H9 (cell line): ENCODE measurements at regions not wholly inside any gene's neighbourhood (a gene's known extent, or its start where the extent isn't known, plus 50 kb on each side); places are given as distances from the start of the nearest gene placed in this dataset.

Experiments used
- DNase-seq: peaks from one replicate; pipeline ENCODE4 v3.0.0-alpha.2; 2017
- H2AFZ ChIP-seq: one replicate; pipeline ENCODE4 v1.6.1; 2013; ENCODE audit warnings: mild to moderate bottlenecking, low read length, control low read depth, moderate library complexity
- H2AK5ac ChIP-seq: 2 replicates; pipeline ENCODE4 v1.6.1; 2013; ENCODE audit warnings: low read length, control low read depth, mixed read lengths; ENCODE audit not compliant: insufficient read length
- H2BK120ac ChIP-seq: one replicate; pipeline ENCODE4 v1.6.1; 2013; ENCODE audit warnings: low read depth, mild to moderate bottlenecking, low read length, control low read depth, inconsistent platforms; ENCODE audit not compliant: poor library complexity, severe bottlenecking
- H2BK12ac ChIP-seq: 2 replicates; pipeline ENCODE4 v1.6.1; 2013; ENCODE audit warnings: low read length, control low read depth, mixed read lengths, low read depth; ENCODE audit not compliant: insufficient read length
- H2BK15ac ChIP-seq: 2 replicates; pipeline ENCODE4 v1.6.1; 2013; ENCODE audit warnings: low read depth, low read length, control low read depth
- H2BK20ac ChIP-seq: one replicate; pipeline ENCODE4 v1.6.1; 2013; ENCODE audit warnings: low read depth, mild to moderate bottlenecking, low read length, control low read depth, inconsistent platforms; ENCODE audit not compliant: poor library complexity, severe bottlenecking
- H2BK5ac ChIP-seq: 2 replicates; pipeline ENCODE4 v1.6.1; 2013; ENCODE audit warnings: low read length, control low read depth, mixed read lengths; ENCODE audit not compliant: insufficient read length
- H3K14ac ChIP-seq: 2 replicates; pipeline ENCODE4 v1.6.1; 2013; ENCODE audit warnings: low read length, control low read depth; ENCODE audit not compliant: insufficient read depth
- H3K18ac ChIP-seq: 2 replicates; pipeline ENCODE4 v1.6.1; 2013; ENCODE audit warnings: low read depth, mild to moderate bottlenecking, mixed read lengths, low read length, control low read depth; ENCODE audit not compliant: insufficient read length
- H3K23ac ChIP-seq: 2 replicates; pipeline ENCODE4 v1.6.1; 2013; ENCODE audit warnings: low read length, control low read depth, mixed read lengths, low read depth; ENCODE audit not compliant: insufficient read length
- H3K23me2 ChIP-seq: 2 replicates; pipeline ENCODE4 v1.6.1; 2013; ENCODE audit warnings: low read depth, mild to moderate bottlenecking, mixed read lengths, low read length, control low read depth; ENCODE audit not compliant: insufficient read length, poor library complexity, severe bottlenecking
- H3K27ac ChIP-seq: 2 replicates; pipeline ENCODE4 v1.5.1; 2013; ENCODE audit warnings: low read length, control low read depth, mixed read lengths, low read depth; ENCODE audit not compliant: insufficient read length
- H3K27me3 ChIP-seq: 2 replicates; pipeline ENCODE4 v1.6.1; 2013; ENCODE audit warnings: low read length, control low read depth, inconsistent platforms; ENCODE audit not compliant: insufficient read depth
- H3K4ac ChIP-seq: 2 replicates; pipeline ENCODE4 v1.6.1; 2013; ENCODE audit warnings: low read depth, mild to moderate bottlenecking, control low read depth, inconsistent platforms, low read length, moderate library complexity
- H3K4me1 ChIP-seq: 2 replicates; pipeline ENCODE4 v1.6.1; 2013; ENCODE audit warnings: low read length, control low read depth, inconsistent platforms; ENCODE audit not compliant: insufficient read depth
- H3K4me2 ChIP-seq: 2 replicates; pipeline ENCODE4 v1.6.1; 2013; ENCODE audit warnings: low read length, control low read depth, mixed read lengths; ENCODE audit not compliant: insufficient read length, insufficient read depth
- H3K56ac ChIP-seq: 2 replicates; pipeline ENCODE4 v1.6.1; 2013; ENCODE audit warnings: low read depth, mild to moderate bottlenecking, mixed read lengths, low read length, control low read depth; ENCODE audit not compliant: insufficient read length
- H3K79me1 ChIP-seq: 2 replicates; pipeline ENCODE4 v1.6.1; 2013; ENCODE audit warnings: low read depth, mild to moderate bottlenecking, moderate library complexity, low read length, control low read depth, inconsistent platforms; ENCODE audit not compliant: insufficient read depth, poor library complexity, severe bottlenecking
- H3K79me2 ChIP-seq: 2 replicates; pipeline ENCODE4 v1.6.1; 2013; ENCODE audit warnings: low read length, control low read depth, inconsistent platforms; ENCODE audit not compliant: insufficient read depth
- H3K9ac ChIP-seq: 2 replicates; pipeline ENCODE4 v1.6.1; 2013; ENCODE audit warnings: low read length, control low read depth, mixed read lengths; ENCODE audit not compliant: insufficient read length; ENCODE audit errors: extremely low read depth
- H3K9me3 ChIP-seq: one replicate; pipeline ENCODE4 v1.6.1; 2013; ENCODE audit warnings: low read depth, low read length, inconsistent platforms; ENCODE audit not compliant: control insufficient read depth
- H3T11ph ChIP-seq: one replicate; pipeline ENCODE4 v1.6.1; 2013; ENCODE audit warnings: mild to moderate bottlenecking, low read length, control low read depth, inconsistent platforms
- H4K20me1 ChIP-seq: one replicate; pipeline ENCODE4 v1.6.1; 2013; ENCODE audit not compliant: control insufficient read depth, insufficient read length, insufficient read depth
- H4K5ac ChIP-seq: 2 replicates; pipeline ENCODE4 v1.6.1; 2013; ENCODE audit warnings: low read depth, mild to moderate bottlenecking, mixed read lengths, low read length, control low read depth; ENCODE audit not compliant: insufficient read length
- H4K8ac ChIP-seq: replicated peaks from 2 replicates; pipeline ENCODE4 v1.6.1; 2013; ENCODE audit warnings: low read length, control low read depth, mixed read lengths, low read depth; ENCODE audit not compliant: insufficient read length
- H4K91ac ChIP-seq: 2 replicates; pipeline ENCODE4 v1.6.1; 2013; ENCODE audit warnings: low read depth, mild to moderate bottlenecking, moderate library complexity, mixed read lengths, low read length, control low read depth; ENCODE audit not compliant: insufficient read length
- H3K27ac Mint-ChIP-seq, 3 experiments: 2 replicates in 2 of 3; 3 replicates in 1 of 3; pipeline ENCODE4 v1.8.0; 2020 to 2021; ENCODE audit warnings: mixed read lengths in 3 of 3, mild to moderate bottlenecking in 1 of 3, moderate library complexity in 1 of 3
- H3K27me3 Mint-ChIP-seq: 2 replicates; pipeline ENCODE4 v1.8.0; 2021; ENCODE audit warnings: low read depth, mild to moderate bottlenecking, moderate library complexity, mixed read lengths
- H3K36me3 Mint-ChIP-seq, 3 experiments: 2 replicates in 2 of 3; 3 replicates in 1 of 3; pipeline ENCODE4 v1.8.0; 2020 to 2021; ENCODE audit warnings: low read depth in 3 of 3, mixed read lengths in 3 of 3; ENCODE audit not compliant: insufficient read depth in 1 of 3
- H3K4me1 Mint-ChIP-seq, 2 experiments: 2 replicates each; pipeline ENCODE4 v1.8.0; 2020; ENCODE audit warnings: mixed read lengths in 2 of 2
- H3K4me3 Mint-ChIP-seq, 2 experiments: 2 replicates in 1 of 2; 3 replicates in 1 of 2; pipeline ENCODE4 v1.8.0; 2020 to 2021; ENCODE audit warnings: mild to moderate bottlenecking in 2 of 2, mixed read lengths in 2 of 2, moderate library complexity in 1 of 2
- H3K9me3 Mint-ChIP-seq, 2 experiments: 2 replicates in 1 of 2; 3 replicates in 1 of 2; pipeline ENCODE4 v1.8.0; 2020; ENCODE audit warnings: mild to moderate bottlenecking in 2 of 2, mixed read lengths in 2 of 2, moderate library complexity in 1 of 2
- WGBS: extraction: QIAGEN DNeasy Blood & Tissue Kit; methylation state at CpG from one replicate; pipeline ENCODE4 v1.1.7; 2013; ENCODE audit warnings: missing lambda C conversion rate, low lambda C conversion rate, mixed read lengths; ENCODE audit not compliant: insufficient read length; ENCODE audit errors: extremely low coverage; 5-methylcytosine and 5-hydroxymethylcytosine counted together
- TF ChIP-seq, protein P1 (sequence below): fragments of 200-600 bp; sonication (generic); conservative IDR thresholded peaks from 3 replicates; pipeline ENCODE4 v1.8.0; 2021; ENCODE audit warnings: antibody characterized with exemption, mild to moderate bottlenecking

GRCh38 chr9:102205251-102205650 lies 466.8 kb upstream of the GRIN3A start:
- H3K56ac ChIP-seq = no peak overlapping the region
- no peak overlapping the region for H3K23ac ChIP-seq
- H2AK5ac ChIP-seq = no peak overlapping the region
- TF ChIP-seq, protein P1, sequence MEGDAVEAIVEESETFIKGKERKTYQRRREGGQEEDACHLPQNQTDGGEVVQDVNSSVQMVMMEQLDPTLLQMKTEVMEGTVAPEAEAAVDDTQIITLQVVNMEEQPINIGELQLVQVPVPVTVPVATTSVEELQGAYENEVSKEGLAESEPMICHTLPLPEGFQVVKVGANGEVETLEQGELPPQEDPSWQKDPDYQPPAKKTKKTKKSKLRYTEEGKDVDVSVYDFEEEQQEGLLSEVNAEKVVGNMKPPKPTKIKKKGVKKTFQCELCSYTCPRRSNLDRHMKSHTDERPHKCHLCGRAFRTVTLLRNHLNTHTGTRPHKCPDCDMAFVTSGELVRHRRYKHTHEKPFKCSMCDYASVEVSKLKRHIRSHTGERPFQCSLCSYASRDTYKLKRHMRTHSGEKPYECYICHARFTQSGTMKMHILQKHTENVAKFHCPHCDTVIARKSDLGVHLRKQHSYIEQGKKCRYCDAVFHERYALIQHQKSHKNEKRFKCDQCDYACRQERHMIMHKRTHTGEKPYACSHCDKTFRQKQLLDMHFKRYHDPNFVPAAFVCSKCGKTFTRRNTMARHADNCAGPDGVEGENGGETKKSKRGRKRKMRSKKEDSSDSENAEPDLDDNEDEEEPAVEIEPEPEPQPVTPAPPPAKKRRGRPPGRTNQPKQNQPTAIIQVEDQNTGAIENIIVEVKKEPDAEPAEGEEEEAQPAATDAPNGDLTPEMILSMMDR = no peak
- H3T11ph ChIP-seq = no peak overlapping the region
- H4K5ac ChIP-seq = no peak overlapping the region
- Mint-ChIP-seq H3K4me1 (peaks cover 4 to 5% of the 10 kb centered on the region in 2 experiments; a peak in 3 of 4 replicates), H3K4me3 (no peak overlapping the region), H3K36me3 (no peaks in the 10 kb centered on the region), H3K9me3 (0 out of 5 replicates have a peak, but pooled peaks cover 0 to 2% of the 10 kb centered on the region in 2 experiments), H3K27ac (no peak overlapping the region), H3K27me3 (no peaks in the 10 kb centered on the region)
- no peaks in the 10 kb centered on the region for H3K27me3 ChIP-seq
- no peaks in the 10 kb centered on the region for H3K9me3 ChIP-seq
- no peaks in the 10 kb centered on the region for H3K79me2 ChIP-seq
- H4K20me1 ChIP-seq = no peaks in the 10 kb centered on the region
- H3K23me2 ChIP-seq = no peaks in the 10 kb centered on the region
- H3K9ac ChIP-seq = no peak overlapping the region
- H3K4me1 ChIP-seq = no peaks in the 10 kb centered on the region
- H2BK20ac ChIP-seq = no peak overlapping the region
- H2AFZ ChIP-seq = no peak overlapping the region
- no peak overlapping the region for H3K14ac ChIP-seq
- no peak overlapping the region for H4K91ac ChIP-seq
- no peak overlapping the region for H3K18ac ChIP-seq
- no peak overlapping the region for H2BK12ac ChIP-seq
- no peak overlapping the region for H3K4me2 ChIP-seq
- no peak overlapping the region for H4K8ac ChIP-seq
- H3K79me1 ChIP-seq = no peaks in the 10 kb centered on the region
- H2BK120ac ChIP-seq = no peak overlapping the region
- H2BK5ac ChIP-seq = no peak overlapping the region
- no peak for DNase-seq
- WGBS = no CpG with 5 or more reads among the region's 2 CpGs
- no peak overlapping the region for H3K27ac ChIP-seq
- H2BK15ac ChIP-seq = no peak overlapping the region
- no peak overlapping the region for H3K4ac ChIP-seq
